ENCODE measurements at regions not wholly inside any gene's neighbourhood (a gene's known extent, or its start where the extent isn't known, plus 50 kb on each side); places are given as distances from the start of the nearest gene placed in this dataset.

GRCh38 chr1:194477908-194478307 is 1291.5 kb upstream of the B3GALT2 start:
- TF ChIP-seq POLR2A (IDR thresholded peaks at IDR 0.05), result no peak
- no peak for TF ChIP-seq CTCF (IDR thresholded peaks at IDR 0.05)
- Histone ChIP-seq H3K4me1 (no peaks in the 10 kb centered on the region), H3K27ac (no peak overlapping the region), H3K9me3 (no peaks in the 10 kb centered on the region), H3K27me3 (no peaks in the 10 kb centered on the region), H3K36me3 (no peaks in the 10 kb centered on the region), H3K4me3 (replicated peaks in 1 of 3) (no peak overlapping the region)
- intact Hi-C loops (cut with DNase I), result no loop called here
- DNase-seq, result no peak

GRCh38 chr1:194476872-194477271 is 1290.5 kb upstream of the B3GALT2 start:
- intact Hi-C loops (cut with DNase I), result no loop called here
- TF ChIP-seq POLR2A (IDR thresholded peaks at IDR 0.05), result no peak
- TF ChIP-seq CTCF (IDR thresholded peaks at IDR 0.05), result no peak
- H3K4me1 ChIP-seq, result no peaks in the 10 kb centered on the region

GRCh38 chr1:194476351-194476750 is 1289.9 kb upstream of the B3GALT2 start:
- H3K36me3 ChIP-seq, result no peaks in the 10 kb centered on the region
- intact Hi-C loops (cut with DNase I), result no loop called here
- 85 to 87% methylated on average over 2 of the region's 2 CpGs for WGBS, 2 donors
- H3K4me3 ChIP-seq (replicated peaks in 1 of 3), result no peak overlapping the region
- no peak overlapping the region for H3K27ac ChIP-seq
- DNase-seq, result no peak
- H3K27me3 ChIP-seq, result no peaks in the 10 kb centered on the region
- no peaks in the 10 kb centered on the region for H3K4me1 ChIP-seq
- no peaks in the 10 kb centered on the region for H3K9me3 ChIP-seq
- TF ChIP-seq POLR2A (IDR thresholded peaks at IDR 0.05), result no peak

More at GRCh38 chr1:194476872-194477271, 1290.5 kb upstream of the B3GALT2 start:
- Histone ChIP-seq H3K27me3 (no peaks in the 10 kb centered on the region), H3K36me3 (no peaks in the 10 kb centered on the region), H3K4me3 (replicated peaks in 1 of 3) (no peak overlapping the region), H3K27ac (no peak overlapping the region), H3K9me3 (no peaks in the 10 kb centered on the region)
- WGBS, 2 donors, result 45 to 52% methylated on average over 2 of the region's 2 CpGs
- DNase-seq, result no peak

GRCh38 chr1:194474701-194475100 is 1288.3 kb upstream of the B3GALT2 start:
- H3K36me3 ChIP-seq, result no peaks in the 10 kb centered on the region

GRCh38 chr1:194473766-194474165 is 1287.4 kb upstream of the B3GALT2 start:
- intact Hi-C loops (cut with DNase I), result no loop called here
- Histone ChIP-seq H3K36me3 (no peaks in the 10 kb centered on the region), H3K27me3 (no peaks in the 10 kb centered on the region), H3K4me1 (no peaks in the 10 kb centered on the region), H3K27ac (no peak overlapping the region), H3K9me3 (no peaks in the 10 kb centered on the region), H3K4me3 (replicated peaks in 1 of 3) (no peak overlapping the region)
- TF ChIP-seq CTCF (IDR thresholded peaks at IDR 0.05) (no peak), POLR2A (IDR thresholded peaks at IDR 0.05) (no peak)
- no peak for DNase-seq
- 81 to 91% methylated on average over 2 of the region's 2 CpGs for WGBS, 2 donors

More at GRCh38 chr1:194474701-194475100, 1288.3 kb upstream of the B3GALT2 start:
- WGBS, 2 donors, result 80% methylated on average over 3 of the region's 3 CpGs
- no peak overlapping the region for H3K4me3 ChIP-seq (replicated peaks in 1 of 3)
- no peak overlapping the region for H3K27ac ChIP-seq
- no peaks in the 10 kb centered on the region for H3K9me3 ChIP-seq
- TF ChIP-seq POLR2A (IDR thresholded peaks at IDR 0.05) (no peak), CTCF (IDR thresholded peaks at IDR 0.05) (no peak)
- H3K27me3 ChIP-seq, result no peaks in the 10 kb centered on the region
- no peaks in the 10 kb centered on the region for H3K4me1 ChIP-seq
- no peak for DNase-seq
- intact Hi-C loops (cut with DNase I), result no loop called here

- Histone ChIP-seq H3K27me3 (no peaks in the 10 kb centered on the region), H3K27ac (no peak overlapping the region), H3K4me1 (no peaks in the 10 kb centered on the region), H3K4me3 (replicated peaks in 1 of 3) (no peak overlapping the region), H3K36me3 (no peaks in the 10 kb centered on the region), H3K9me3 (no peaks in the 10 kb centered on the region)
- DNase-seq, result no peak
- 80% methylated on average over 1 of the region's 1 CpG for WGBS, 2 donors
- intact Hi-C loops (cut with DNase I), result no loop called here
- TF ChIP-seq POLR2A (IDR thresholded peaks at IDR 0.05), result no peak
- no peak for TF ChIP-seq CTCF (IDR thresholded peaks at IDR 0.05)
Observed at GRCh38 chr1:194469282-194469681, 1282.9 kb upstream of the B3GALT2 start.

Measured in thyroid gland (tissue), 4 donors.